IPS-18c (cell line): ENCODE measurements at regions not wholly inside any gene's neighbourhood (a gene's known extent, or its start where the extent isn't known, plus 50 kb on each side); places are given as distances from the start of the nearest gene placed in this dataset.
"Not testable (repeated sequence)": the region's sequence is repeated elsewhere in the genome, so short reads cannot be mapped to it uniquely, and the experiment has no call there.

ENCODE experiments used
- H3K4me3 ChIP-seq: 2 replicates; pipeline ENCODE4 v1.7.0; 2013; ENCODE audit warnings: low read depth, mild to moderate bottlenecking, low read length, moderate library complexity; ENCODE audit not compliant: insufficient read depth
- H3K9me3 ChIP-seq: one replicate; pipeline ENCODE4 v1.6.1; 2013; ENCODE audit warnings: mild to moderate bottlenecking, low read length, moderate library complexity; ENCODE audit not compliant: control insufficient read depth, insufficient read depth

DNA sequence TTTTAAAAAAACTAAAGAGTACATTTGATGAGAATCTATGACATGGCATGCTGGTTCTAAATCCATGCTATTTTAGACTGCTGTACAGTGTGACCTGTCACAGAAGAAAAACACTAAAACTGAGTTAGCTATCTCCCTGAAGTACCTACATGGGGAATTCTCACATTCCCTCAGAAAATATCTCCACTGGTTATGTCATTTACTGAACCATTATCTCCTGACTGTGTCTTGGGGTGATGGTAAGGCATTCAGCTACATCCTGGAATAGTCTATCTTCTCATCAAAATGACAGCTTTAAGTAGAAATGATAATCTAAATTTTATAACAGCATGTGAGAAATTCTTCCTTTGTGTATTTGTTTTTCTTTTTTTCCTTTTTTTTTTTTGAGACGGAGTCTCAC, 172.1 kb upstream of the HTR1E start:
- Histone ChIP-seq H3K9me3 (peaks cover 4% of the 10 kb centered on the region), H3K4me3 (no peak overlapping the region)

DNA sequence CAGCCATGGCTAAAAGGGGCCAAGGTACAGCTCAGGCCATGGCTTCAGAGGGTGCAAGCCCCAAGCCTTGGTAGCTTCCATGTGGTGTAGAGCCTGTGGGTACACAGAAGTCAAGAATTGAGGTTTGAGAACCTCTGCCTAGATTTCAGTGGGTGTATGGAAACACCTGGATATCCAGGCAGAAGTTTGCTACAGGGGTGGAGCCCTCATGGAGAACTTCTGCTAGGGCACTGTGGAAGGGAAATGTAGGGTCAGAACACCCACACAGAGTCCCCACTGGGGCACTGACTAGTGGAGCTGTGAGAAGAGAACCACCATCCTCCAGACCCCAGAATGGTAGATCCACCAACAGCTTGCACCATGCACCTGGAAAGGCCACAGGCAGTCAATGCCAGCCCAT, 177.4 kb upstream of the HTR1E start:
- H3K9me3 ChIP-seq = peaks cover 12% of the 10 kb centered on the region
- H3K4me3 ChIP-seq = not testable (repeated sequence)

DNA sequence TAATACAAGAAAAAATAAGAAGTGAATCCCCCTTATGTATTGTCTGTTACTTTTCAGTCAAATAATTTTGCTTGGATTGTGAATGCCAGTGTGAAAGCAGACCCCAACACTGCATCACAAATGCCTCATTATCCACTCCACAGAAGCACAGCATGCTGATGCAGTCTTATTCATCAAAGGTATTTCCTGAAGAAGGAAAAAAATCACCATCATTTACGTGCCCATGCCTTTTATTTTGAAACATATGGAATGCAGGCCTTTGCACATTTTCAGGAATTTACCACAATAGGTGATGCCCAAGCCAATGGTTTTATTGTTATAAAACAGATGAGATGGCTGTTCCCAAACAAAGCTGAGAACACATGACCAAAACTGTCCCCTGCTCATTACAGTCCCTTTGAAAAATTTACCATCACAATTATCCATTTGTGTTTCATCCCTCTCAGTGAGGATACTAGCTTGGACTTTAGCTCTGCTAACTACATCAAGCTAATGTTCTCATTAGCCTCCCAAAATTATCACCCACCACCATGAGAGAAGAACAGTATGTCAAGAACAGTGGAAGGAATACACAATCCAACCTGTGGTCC, 180.6 kb upstream of the HTR1E start:
- Histone ChIP-seq H3K9me3 (peaks cover 12% of the 10 kb centered on the region), H3K4me3 (no peak overlapping the region)

DNA sequence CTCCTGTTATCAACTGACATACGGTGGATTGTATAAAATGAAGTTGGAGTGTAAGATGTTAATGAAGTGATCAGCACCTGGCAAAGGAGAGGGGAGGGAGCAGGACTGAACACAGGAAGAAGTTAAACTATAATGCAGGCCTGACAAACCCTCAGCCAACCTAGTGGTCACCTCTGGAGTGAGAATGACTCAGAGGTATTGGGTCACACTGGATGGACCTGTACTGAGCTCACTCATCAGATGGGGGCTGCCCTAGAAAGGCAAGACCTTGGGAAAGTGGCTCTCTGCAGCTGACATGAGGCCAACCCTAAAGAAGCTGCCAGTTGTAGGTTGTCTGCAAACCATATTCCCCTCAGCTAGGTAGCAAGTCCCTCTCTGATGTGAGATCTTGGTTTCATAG, 193.3 kb upstream of the HTR1E start:
- Histone ChIP-seq H3K9me3 (no peaks in the 10 kb centered on the region), H3K4me3 (no peak overlapping the region)

DNA sequence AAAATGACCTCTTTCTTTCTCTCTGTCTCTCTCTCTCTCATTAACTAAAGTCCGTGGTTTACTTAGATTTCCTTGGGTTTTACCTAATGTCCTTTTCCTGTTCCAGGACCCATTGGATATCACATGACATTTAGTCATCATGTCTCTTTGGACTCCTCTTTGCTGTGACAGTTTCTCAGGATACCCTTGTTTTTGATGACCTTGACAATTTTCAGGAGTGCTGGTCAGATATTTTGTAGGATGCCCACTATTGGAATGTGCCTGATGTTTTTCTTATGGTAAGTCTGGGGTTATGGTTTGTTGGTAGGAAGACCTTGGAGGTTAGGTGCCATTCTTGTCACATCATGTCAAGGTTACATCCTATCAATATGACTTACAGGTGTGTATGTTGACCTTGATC, 199.2 kb upstream of the HTR1E start:
- no peaks in the 10 kb centered on the region for H3K9me3 ChIP-seq

DNA sequence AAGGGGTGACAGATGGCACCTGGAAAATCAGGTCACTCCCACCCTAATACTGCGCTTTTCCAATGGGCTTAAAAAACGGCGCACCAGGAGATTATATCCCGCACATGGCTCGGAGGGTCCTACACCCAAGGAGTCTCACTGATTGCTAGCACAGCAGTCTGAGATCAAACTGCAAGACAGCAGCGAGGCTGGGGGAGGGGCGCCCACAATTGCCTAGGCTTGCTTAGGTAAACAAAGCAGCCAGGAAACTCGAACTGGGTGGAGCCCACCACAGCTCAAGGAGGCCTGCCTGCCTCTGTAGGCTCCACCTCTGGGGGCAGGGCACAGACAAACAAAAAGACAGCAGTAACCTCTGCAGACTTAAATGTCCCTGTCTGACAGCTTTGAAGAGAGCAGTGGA, 205.7 kb upstream of the HTR1E start:
- not testable (repeated sequence) for H3K4me3 ChIP-seq, H3K9me3 ChIP-seq

More for the DNA sequence above, 199.2 kb upstream of the HTR1E start:
- H3K4me3 ChIP-seq = no peak overlapping the region

DNA sequence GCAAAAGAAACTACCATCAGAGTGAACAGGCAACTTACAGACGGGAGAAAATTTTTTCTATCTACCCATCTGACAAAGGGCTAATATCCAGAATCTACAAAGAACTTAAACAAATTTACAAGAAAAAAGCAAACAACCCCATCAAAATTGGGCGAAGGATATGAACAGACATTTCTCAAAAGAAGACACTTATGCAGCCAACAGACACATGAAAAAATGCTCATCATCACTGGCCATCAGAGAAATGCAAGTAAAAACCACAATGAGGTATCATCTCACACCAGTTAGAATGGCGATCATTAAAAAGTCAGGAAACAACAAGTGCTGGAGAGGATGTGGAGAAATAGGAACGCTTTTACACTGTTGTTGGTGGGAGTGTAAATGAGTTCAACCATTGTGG, 206.6 kb upstream of the HTR1E start:
- H3K4me3 ChIP-seq, H3K9me3 ChIP-seq: not testable (repeated sequence)

DNA sequence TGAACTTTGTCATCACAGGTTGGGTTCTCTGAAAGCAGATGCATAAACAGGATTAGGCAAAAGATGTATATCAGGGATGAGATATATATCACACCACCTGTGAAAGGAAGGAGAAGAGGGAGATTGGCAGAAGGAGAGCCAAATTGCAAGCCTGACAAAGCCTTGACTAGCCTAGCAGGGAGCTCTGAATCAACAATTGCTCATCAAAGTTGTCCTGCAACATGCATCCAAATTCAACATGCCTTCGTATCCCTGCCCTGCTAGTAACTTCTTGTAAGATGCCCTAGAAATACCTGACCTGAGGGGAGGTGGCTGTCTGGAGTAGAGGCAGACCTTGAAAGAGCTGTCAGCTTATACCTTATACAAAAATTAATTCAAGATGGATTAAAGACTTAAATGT, 207.1 kb upstream of the HTR1E start:
- Histone ChIP-seq H3K4me3 (no peak overlapping the region), H3K9me3 (peaks cover 2% of the 10 kb centered on the region)

DNA sequence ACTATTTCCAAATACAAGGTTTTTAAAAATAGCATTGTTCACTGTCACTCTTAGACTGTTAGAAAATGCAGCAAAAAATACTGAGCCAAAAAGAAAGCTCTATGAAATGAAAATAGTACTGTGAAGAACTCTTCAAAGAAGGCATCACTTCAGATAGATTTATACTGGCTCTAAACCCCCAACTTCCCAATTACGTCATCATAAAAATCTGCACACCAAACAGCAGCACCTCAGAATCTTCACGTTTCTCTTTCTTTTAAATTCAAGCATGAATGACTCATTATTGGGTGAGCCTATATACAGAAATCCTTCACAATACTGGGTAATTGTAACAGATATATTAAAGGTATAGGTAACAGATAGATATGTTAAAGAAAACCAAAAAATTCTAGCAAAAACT, 208.4 kb upstream of the HTR1E start:
- H3K4me3 ChIP-seq = no peak overlapping the region
- peaks cover 2% of the 10 kb centered on the region for H3K9me3 ChIP-seq

DNA sequence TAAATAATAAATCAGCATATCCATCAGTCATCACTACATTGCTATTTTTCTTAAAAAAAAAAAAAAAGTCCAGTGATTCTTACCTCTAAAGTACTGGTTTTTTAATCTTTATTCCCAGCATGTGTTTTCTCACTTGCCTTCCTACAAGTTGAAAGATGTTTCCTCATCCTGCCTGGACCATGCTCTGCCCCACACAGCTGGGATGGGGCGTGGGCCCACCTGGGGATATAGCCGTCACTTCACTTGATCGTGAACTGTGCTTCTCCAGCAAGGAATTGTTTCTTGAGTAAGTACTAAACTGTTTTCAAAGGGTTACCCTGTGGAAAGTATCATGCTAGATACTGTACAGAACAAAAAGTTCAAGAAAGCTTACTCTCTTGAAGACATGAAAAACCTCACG, 212.6 kb upstream of the HTR1E start:
- no peaks in the 10 kb centered on the region for H3K9me3 ChIP-seq

DNA sequence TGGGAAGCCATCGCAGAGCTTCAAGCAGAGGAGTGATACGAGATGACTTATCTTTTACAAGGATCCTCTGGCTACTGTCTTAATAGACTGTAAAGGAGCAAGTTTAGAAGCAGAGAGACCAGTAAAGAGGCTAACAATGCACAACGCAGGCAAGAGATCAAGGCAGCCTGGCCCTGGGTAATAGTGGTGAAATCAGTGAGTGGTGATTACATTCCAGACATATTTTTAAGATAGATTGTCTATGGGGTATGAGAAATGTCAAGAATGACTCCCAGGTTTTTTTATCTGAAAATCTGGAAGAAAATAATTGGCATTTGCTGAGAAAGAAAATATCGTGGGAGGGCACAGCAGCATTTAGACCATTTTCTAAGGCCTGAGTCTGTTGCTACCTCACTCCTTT, 213.6 kb upstream of the HTR1E start:
- Histone ChIP-seq H3K9me3 (no peaks in the 10 kb centered on the region), H3K4me3 (no peak overlapping the region)

More for the DNA sequence above, 212.6 kb upstream of the HTR1E start:
- no peak overlapping the region for H3K4me3 ChIP-seq

DNA sequence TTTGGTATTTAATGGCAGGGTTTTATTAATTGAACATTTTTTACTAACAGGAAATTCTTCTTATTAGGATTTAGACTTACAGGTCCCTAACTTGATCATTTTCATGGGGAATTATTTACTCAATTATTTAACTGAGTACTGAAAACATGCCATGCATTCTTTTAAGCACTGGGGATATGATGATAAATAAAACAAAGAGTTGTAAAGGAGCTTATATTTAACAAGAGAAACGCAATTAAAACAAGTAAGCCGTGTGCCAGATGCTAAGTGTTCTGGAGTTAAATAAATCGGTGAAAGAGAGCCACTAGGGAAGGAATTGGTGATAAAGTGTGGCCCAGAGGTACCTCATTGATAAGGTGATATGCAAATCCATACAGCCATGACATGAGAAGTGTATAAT, 214.2 kb upstream of the HTR1E start:
- no peaks in the 10 kb centered on the region for H3K9me3 ChIP-seq
- H3K4me3 ChIP-seq = no peak overlapping the region

DNA sequence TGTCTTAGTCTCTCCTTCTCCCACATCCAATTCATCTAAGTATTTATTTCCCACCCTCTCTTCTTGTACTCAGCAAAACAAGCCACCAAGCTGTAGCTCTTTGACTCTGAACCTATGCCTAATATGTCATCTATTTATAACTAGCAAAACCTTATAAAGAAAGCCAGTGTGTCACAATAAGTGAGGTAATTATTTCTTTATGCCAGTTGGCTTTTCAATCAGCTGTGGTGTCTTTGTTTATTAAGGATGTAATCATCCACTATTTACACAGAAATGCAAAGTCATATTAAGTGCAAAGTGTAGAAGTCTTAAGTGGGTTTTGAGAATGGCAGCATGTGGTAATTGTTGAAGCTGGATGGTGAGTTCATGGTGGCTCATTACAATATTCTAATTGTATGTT, 215.2 kb upstream of the HTR1E start:
- Histone ChIP-seq H3K9me3 (no peaks in the 10 kb centered on the region), H3K4me3 (no peak overlapping the region)

DNA sequence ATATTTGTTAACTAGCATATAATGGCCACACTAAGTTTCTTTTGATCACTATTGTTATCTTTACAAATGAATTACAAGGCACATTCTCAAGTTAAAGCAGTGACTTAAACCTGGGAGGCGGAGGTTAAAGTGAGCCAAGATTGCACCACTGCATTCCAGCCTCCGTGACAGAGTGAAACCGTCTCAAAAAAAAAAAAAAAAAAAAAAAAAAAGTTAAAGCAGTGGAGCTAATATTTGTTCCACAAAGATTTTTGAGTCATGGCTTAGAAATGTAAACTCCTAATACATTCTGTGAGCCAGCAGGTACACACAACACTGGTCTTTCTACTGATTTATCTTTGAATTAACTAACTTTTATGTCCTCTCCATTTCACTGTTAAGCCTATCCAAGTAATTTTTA, 221.7 kb upstream of the HTR1E start:
- Histone ChIP-seq H3K4me3 (no peak overlapping the region), H3K9me3 (no peaks in the 10 kb centered on the region)

DNA sequence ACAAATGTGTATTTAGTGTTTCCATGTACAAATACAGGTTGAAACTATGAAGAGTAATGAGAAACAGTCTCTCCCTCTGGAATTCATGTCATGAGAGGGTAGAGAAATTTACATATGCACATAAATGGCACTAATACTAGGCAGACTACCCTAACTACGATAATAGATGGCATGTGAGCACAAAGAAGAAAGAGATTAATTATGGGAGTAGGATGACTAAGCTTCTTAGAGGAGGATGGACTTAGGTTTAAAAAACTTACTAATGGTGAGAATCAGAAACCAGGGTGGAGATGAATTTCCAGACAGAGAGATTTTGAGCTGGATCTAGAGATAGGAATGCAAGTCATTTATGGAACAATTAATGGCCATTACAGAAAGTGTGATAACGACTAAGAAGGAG, 225.3 kb upstream of the HTR1E start:
- H3K9me3 ChIP-seq = peaks cover 2% of the 10 kb centered on the region
- H3K4me3 ChIP-seq = no peak overlapping the region

DNA sequence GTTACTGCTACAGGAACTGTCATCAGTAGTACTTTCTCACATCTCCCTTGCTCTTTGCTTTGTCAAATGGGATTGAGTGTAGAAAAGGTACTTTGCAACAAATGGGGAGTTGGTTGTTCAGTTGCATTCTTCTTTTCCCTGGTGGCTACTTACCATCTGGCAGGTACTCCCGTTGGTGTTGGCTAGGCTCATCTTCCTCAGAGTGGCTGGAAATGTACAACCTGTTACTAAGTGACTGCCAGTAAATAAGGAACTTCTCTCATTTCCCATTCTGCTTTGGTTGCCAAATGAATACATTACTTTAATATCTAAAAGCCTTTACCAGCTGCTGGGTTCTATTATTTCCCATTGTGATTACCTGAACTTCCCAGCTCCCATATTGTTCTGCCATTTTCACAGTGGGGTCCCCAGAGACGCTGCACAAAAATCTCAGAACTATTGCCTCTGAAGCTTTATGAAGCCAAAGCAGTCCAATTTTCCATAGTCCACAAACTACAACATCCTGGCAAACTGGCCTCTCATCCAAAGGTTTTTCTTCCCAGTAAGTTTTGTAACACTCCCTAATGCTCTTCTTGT, 229.7 kb upstream of the HTR1E start:
- Histone ChIP-seq H3K4me3 (no peak overlapping the region), H3K9me3 (peaks cover 2% of the 10 kb centered on the region)

DNA sequence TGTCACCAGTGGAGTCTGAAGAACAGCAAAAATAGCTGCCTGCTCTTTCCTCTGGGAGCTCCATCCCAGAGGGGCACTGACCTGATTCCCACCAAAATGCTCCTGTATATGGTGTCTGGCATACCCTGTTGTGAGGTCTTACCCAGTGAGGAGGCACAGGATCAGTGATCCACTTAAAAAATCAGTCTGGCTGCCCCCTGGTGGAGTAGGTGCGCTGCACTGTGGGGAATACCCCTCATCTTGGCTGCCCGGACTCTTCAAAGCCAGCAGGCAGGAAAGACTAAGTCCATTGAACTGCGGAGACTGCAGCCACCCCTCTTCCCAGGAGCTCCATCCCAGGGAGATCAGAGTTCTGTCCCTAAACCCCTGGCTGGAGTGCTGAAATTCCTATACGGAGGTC, 230.9 kb upstream of the HTR1E start:
- Histone ChIP-seq H3K9me3 (peaks cover 2% of the 10 kb centered on the region), H3K4me3 (no peak overlapping the region)

DNA sequence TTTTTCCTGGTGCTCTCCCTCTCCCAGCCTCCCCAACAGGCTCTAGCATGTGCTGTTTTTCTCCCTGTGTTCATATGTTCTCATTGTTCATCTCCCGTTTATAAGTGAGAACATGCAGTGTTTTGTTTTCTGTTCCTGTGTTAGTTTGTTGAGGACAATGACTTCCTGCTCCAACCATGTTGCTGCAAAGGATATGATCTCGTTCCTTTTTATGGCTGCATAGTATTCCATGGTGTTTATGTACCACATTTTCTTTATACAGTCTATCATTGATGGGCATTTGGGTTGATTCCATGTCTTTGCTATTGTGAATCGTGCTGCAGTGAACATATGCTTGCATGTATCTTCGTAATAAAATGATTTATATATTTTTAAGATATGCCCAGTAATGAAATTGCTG, 236.1 kb upstream of the HTR1E start:
- H3K9me3 ChIP-seq, H3K4me3 ChIP-seq: not testable (repeated sequence)

DNA sequence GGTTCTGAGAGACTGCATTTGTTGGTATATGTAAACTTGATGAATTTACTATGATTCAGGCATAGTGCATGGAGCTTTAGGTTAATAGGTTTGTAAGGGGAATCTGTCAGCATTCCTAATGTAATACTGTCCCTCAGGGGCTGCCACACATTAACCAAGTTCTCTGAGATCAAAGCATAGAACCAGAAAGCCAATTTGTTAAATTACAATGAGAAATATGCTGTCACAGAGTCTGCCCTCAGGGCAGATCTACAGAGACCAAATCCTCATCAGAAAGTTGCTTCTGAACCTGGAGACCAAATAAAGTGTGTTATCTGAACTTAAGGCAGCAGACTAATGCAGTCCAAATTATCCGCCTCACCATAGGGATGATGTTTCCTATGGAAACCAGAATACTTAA, 250.8 kb upstream of the HTR1E start:
- H3K9me3 ChIP-seq = no peaks in the 10 kb centered on the region
- no peak overlapping the region for H3K4me3 ChIP-seq
